Activated CD4-positive, CD25-positive, alpha-beta regulatory T cell (primary cell): ENCODE measurements at regions not wholly inside any gene's neighbourhood (a gene's known extent, or its start where the extent isn't known, plus 50 kb on each side); places are given as distances from the start of the nearest gene placed in this dataset.

Experiments
- DNase-seq, 4 experiments: peaks; one replicate each; lab custom pipeline; 2025; lab: John Stamatoyannopoulos, UW

DNA sequence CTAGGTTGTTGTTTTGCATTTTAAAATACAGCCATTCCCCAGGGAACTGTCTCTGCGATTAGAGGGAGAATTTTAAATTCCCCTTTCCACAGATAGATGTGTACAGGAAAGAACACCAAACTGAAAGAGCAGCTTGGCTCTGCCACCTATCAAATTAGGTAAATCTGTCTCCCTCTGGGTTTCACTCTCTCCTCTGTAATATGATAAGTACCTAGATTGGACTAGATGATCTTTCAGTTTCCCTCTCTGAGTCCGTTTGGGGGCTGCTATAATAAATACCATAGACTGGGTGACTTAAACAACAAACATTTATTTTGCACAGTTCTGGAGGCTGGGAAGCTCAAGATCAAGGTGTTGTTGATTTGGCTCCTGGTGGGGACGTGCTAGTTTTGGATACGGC is 186.0 kb downstream of the KIF20B start:
- DNase-seq: no peak

DNA sequence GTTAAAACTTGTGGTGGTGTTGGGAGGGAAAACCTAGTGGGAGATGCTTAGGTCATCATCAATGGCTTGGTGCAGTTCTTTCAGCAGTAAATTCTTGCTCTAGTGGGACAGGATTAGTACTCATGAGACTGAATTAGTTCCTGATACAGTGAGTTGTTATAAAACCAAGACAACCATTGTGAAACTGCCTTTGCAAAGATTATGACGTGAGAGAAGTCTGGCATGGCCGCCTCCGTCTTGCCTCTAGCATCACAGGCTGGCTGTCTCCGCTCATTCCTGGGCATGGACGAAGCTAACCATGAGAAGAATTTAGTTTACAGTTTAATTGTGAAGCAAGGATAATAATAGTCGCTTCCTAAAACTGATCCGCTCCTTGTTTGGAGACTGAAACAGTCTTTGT is 186.4 kb downstream of the KIF20B start:
- DNase-seq: no peak

DNA sequence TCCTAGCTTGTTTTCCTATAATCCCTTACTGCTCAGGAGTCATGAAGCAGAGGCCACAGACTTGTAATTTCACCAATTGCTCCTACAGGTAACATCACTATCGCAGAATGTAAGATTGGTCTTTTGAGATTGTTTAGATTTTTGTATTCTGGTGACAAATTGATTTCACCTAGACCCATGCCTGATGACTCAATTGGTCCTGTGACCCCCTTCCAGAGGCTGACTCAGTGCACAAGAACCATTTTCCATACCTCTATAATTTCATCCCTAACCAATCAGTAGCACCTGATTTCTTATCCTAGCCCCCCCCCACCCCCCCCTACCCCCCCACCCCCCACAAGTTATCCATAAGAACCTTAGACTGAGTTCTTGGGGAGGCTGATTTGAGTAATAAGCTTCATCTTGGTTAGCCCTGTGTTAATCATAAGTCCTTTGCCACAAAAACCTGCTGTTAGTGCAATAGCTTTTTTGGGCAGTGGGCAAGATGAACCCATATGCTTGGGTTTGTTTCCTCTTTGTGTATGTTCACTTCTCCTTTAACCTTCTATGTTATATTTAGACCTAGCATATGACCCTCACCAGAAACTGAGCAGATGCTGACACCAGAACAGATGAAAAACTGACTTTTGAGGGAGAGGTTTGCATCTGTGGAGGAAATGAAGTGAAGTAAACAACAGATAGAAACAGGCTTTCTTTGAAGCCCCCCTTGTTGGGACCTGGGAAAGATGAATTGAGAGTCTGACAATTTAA is 187.1 kb downstream of the KIF20B start:
- no peak for DNase-seq

DNA sequence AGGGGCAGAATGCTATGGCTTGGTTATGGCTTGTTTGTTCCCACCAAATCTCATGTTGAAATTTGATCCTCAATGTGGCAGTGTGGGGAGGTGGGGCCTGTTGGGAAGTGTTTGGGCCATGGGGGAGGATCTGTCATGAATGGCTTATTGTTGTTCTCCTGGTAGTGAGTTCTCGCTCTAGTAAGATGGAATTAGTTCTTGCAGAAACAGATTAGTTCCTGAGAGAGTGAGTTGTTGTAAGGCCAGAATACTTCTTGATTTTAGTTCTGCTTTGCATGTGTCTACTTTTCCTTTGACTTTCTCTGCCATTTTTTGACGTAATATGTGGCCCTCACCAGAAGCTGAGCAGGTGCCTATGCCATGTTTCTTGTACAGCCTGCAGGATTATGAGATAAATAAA is 188.2 kb downstream of the KIF20B start:
- DNase-seq: no peak

DNA sequence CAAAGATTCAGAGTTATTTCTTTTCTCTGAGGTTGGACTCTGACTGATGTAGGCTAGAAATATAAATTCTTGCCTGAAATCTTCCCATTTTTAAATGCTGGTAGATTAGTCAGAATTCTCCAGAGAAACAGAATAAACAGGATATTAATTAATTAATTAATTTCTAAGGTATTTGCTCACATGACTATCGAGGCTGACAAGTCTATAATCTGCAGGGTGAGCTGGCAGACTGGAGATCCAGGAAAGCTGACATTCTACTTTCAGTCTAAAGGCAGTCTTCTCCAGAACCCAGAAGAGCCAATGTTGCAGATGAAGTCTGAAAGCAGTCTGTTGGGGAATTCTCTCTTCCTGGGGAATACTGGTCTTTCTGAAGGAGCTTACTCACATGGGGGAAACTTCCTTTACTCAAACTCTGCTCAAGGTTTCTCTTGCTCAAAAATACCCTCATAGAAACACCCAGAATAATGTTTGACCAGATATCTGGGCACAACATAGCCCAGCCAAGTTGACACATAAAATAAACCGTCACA is 189.7 kb downstream of the KIF20B start:
- DNase-seq: no peak

DNA sequence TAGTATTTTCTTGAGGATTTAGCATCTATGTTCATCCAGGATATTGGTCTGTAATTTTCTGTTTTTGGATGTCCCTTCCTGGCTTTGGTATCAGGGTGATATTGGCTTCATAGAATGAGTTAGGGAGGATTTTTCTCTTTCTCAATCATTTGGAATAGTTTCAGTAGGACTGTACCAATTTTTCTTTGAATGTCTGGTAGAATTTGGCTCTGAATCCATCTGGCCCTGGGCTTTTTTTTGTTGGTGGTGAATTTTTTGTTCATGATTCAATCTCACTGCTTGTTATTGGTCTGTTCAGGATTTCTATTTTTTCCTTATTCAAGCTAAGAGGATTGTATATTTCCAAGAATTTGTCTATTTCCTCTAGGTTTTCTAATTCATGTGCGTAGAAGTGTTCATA is 192.7 kb downstream of the KIF20B start:
- DNase-seq: no peak

DNA sequence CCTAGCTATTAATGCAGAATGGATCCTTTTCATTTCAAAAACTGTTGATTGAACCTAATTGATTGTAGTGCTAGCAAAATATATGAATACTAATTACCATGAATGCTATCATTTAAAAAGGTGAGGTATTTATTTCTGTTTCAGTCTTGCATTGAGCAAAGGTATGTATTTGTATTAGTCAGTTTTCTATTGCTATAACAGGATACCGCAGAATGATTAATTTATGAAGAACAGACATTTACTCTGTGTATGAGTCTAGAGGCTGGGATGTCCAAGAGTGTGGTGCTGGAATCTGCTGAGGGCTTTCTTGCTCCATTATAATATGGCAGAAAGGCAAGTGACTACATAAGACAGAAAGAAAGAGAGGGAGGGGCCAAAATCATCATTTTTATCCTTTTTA is 199.2 kb downstream of the KIF20B start:
- DNase-seq: no peak

DNA sequence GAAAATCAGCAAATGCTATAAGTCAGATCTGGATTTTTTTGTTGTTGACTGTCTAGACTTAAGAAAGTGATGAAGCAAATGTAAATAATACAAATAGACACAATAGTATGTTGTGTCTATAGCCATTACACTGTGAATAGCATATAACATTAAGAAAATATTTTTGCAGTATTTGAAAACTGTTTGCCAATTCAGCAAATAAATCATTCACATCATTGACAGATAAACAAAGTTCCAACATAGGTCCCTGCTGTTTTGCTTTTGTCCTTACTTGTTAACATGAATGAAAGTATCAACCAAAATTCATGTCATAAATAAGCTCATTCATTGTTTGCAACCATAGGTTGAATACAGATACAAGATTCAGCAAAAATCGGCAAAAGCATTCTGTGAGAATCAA is 200.5 kb downstream of the KIF20B start:
- DNase-seq: no peak

DNA sequence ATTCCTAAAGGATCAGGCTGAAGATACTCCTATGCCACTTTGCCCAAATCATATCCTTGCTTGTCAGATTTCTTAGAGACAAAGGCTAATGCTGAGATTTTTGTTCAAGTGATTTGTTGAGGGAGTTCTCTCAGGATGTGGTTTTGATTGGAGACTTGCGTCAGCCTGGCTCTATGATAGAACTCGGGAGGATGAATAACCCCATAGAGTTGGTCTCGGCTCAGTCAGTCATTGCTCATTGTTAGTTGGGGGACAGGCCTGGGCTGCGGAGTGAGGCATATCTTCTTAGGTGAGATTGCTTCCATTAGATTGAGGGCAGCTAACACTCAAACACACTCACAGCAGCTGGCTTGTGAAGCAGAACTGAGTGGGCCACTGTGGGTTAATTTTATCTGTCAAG is 203.4 kb downstream of the KIF20B start:
- DNase-seq: no peak

DNA sequence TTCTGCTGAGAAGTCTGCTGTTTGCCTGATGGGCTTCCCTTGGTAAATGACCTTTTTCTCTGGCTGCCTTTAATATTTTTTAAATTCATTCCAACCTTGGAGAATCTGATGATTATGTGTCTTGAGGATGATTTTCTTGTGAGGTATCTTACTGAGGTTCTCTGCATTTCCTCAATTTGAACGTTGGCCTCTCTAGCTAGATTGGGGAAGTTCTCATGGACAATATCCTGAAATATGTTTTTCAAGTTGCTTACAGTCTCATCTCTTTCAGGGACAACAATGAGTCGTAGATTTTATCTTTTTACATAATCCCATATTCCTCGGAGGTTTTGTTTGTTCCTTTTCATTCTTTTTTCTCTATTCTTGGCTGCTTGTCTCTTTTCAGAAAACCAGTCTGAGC is 208.4 kb downstream of the KIF20B start:
- no peak for DNase-seq

DNA sequence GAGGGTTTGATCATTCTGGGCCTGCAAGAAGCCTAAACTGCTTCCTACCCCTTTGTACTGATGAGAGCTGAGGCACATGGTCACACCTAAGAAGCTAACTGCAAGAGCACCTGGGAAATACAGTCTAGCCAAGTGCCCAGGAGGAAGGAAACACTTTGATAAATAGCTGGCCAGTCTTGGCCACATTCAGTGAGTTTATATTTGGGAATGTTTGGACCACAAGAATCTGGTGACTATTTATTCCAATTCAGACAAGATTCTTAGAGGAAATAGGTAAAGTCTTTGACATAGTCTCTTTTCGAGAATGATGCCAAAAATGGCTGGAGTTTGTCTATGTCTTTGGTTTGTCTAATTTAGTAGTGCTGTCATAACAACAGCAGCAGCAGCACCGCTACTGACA is 213.6 kb downstream of the KIF20B start:
- no peak for DNase-seq

DNA sequence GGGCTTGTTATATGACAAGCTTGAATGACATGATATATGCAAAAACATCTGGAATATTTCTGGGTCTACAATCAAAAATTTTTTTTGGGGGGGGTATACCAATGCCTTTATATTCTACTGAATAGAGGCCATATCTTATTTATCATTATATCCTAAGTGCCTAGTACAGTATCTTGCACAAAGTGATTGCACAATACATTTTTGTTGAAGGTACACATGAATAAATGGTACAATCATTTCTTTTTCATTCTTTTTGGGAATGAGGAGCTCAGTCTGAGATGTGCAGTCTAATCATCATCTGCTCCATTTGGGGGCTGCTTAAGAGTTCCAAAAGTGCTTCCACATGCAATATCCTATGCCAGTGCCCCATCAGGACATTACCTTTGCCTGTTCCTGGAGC is 214.6 kb downstream of the KIF20B start:
- no peak for DNase-seq

DNA sequence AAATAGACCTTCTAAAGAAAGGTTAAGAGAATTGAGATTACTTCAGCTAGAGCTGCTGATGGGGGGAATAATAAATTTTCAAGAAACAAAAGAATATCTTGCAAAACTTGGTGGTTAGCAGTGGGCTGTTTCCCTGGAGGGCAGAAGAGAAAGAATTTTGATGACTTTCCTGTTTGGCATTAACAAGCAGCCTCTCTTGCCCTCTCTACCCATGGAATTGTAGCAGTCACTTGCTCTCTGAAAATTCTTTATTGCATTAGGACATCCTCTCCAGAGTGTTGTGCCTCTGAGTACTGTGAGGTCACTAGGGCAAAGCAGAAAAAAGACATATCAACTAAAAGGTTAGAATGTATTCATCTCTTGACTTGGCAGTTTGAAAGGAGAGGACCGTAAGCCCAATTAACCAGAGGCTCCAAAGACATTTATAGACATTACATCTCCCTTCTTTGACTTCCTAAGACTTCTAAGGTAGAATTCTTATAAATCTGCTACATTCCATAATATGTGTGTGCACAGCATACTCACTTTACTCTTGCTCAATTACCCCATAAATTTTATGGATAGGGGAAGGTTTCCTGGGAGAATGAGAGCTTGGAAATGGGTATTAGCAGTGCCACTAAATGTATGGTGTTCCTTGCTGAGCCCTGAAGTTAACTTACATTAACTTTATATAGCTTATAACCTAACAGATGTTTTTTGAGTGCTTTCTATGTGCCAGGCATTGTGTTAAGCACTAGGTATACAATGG is 215.3 kb downstream of the KIF20B start:
- DNase-seq: no peak

DNA sequence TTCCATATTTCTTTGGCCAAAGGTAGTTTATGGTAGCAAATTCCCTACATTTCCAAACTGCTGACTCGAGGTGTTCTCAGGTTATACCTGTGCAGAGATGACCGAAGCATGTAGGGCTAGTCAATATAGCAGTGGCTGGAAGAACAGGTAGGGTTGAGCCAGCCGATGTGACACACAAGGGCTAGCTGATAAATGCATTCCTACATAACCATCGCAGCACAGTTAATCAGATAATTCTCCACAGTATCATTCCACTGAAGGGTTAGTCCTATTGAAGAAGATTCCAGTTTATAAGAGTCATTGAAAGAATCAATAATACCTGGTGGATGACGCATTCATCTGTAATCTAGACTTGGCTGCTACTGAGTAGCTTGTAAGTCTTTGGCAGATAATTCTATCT is 220.0 kb downstream of the KIF20B start:
- DNase-seq: no peak

DNA sequence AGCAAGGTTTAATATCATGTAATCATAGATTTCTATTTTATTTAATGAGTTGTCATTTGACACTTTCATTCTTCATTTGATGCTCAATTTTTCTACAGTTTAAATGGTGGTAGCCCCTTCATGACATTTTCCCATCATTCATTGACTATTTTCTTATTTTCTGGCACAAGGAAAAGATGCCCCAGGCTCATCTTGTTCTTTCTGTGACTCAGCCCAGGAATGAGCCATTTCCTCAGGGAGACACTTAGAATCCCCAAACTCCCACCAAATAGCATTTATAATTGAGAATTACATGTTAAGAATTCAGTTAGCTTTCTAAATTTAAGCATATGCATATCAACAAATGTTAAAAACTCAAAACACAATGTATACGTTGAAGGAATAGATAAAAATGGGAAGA is 222.3 kb downstream of the KIF20B start:
- no peak for DNase-seq

DNA sequence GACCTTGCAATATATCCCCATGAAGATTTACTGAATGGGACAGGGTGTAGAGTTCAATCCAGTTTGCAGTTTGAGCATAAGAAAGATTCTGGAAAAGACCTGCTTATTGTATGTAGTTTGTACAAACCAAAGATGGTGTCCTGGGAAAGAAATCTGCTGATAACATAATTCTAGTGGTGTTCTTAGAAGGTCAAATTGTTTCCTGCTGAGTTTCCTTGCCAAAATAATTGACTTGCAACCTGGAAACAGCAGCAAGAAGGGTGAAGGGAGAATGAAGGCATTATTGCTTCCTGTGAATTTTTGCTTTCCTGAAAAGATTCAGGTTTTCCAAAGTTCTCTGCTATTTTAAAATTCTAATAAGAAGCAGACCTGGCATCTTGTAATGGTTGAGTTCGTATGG is 222.9 kb downstream of the KIF20B start:
- DNase-seq: no peak

DNA sequence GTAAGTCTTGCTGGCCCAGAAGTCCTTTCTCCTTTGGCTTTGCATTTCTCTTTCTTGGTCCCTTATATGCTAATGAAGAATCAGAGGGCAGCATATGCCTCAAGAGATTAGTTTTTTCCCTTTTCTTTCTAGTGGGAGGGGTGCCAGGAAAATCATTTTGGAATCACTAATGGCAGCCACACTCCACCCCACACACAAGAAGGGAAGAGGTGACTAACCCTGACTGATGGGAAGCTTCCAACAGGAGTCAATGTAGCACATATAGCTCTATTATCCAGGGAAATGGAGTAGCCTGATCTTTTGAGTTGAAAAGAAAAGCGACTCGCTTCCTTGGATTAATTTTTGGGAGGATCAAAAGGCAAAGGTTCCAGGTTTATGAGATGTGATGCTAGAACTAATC is 225.3 kb downstream of the KIF20B start:
- no peak for DNase-seq

DNA sequence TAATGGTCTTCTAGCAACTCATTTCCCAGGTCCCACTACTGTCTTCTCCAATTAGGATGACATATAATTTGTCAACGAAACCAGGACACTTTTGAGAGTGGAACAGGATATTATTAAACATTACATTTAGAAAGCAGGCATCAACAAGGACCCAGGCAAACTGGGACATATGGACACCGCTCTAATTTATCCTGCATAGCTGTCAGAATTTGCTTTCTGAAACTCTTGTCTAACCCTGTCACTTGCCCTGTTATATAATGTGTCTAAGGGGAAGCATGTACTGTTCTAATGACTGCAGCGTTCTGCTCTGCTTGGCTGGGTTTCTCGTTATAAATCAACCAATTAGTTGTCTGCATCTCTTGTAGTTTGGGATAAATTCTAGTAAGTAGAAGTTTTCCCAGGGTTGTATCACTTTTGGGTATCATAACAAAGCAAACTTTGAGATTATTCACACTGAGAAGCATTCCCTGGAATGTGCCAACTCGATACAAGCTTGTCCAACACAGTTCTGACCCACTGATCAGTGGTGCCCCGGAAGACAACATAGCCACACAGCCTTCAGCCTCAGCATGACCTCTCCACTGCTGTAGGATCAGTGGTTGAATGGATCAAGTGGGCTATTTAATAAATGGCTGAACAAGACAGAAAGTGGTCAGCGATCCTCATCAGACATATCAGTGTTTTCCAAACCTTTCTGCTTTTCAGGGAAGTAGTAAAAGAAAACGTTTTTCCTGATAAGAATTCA is 228.1 kb downstream of the KIF20B start:
- no peak for DNase-seq

DNA sequence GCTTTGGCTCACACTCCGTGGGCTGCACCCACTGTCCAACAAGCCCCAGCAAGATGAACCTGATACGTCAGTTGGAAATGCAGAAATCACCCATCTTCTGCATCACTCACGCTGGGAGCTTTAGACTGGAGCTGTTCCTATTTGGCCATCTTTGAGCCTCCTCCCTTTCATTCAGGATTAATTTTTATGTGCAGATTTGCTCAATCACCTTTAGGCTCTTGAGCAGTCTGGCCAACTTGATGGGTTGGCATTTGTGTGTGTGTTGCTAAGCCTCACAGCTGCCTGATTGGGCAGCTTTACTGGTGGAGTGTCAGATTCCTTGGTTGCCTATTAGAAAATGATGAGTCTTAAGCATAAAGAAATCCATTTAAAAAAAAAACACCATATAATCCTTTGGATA is 236.1 kb downstream of the KIF20B start:
- DNase-seq: no peak

DNA sequence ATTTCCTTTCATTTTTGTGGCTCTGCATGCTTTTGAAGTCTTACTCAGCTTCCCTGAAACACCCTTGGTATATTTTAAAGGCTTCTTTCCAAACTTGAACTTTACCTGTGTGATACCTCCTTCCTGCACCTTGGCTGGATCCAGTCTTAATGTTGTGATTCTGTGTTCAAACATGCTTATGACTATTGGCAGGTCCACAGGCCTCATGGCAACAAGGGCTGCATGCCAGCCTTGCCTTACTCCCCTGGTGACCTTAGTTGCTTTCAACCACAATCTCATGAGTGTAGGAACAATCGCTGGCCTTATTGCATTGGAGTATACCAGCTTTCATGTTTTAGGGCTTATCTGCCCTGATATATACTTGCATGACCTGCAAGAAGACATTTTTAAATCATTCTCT is 238.7 kb downstream of the KIF20B start:
- no peak for DNase-seq

DNA sequence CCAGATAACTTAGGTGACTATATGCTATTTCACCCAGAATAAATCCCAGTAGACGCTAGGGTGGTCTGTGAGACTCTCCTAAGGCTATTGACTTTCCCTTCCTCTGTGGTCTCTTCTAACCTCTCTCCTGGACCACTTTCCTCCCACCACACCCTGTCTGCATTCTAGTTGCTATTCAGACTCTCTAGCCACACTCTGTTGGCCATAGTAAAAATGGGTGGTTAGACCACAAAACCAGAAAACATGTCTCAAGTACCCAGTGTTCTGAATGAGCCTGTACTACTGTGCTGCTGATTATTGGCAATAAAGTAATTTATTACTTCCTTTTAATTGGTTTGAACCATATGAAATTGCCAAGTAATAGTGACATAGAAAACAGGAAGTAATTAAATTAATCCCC is 240.8 kb downstream of the KIF20B start:
- DNase-seq: no peak

DNA sequence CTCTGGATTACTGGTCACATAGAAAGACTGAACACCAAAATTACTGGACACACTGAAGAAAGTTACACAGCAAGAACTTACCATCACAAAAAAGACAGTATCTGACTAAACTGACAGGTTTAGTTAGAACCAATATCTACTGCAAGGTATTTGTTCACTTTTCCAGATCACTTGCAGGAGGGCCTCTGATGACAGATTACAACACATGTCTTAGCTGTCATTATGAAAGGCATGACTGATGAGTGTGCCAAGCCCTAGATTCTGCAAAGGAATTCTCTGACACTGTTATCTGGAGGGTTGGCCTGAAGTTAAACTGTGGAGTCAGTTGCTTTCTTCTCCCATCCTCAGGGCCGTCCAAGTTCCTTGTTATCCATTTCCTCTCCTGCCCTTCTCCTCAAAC is 242.7 kb downstream of the KIF20B start:
- no peak for DNase-seq

DNA sequence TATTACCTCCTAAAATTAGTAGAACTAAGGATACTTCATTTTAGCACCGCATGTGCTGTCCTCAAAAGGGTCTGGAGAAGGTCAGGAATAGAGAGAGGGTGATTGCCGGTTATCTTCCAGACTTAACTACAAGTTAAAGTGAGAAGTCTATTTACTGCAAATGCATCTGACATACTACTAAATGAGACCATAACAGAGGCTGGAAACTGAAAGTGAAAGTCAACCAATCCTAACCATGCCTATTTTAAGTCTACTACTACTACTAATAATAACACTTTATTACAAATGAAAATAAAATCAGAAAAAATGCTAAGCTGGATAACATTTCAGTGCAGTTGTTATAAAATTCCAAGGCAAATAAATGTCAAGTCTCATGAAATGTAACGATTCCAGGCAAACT is 244.7 kb downstream of the KIF20B start:
- no peak for DNase-seq
